HG02938 (cell line): ENCODE measurements at regions not wholly inside any gene's neighbourhood (a gene's known extent, or its start where the extent isn't known, plus 50 kb on each side); places are given as distances from the start of the nearest gene placed in this dataset.
A peak's percentile ranks its signal among the peaks of the same experiment; 100 is the strongest.

ENCODE experiments used
- ATAC-seq: cut with Tn5 transposase; IDR thresholded peaks from one replicate; pipeline ENCODE4 v1.9.1; 2021; ENCODE audit warnings: mild to moderate bottlenecking, moderate library complexity; ENCODE audit not compliant: unreplicated experiment

- ATAC-seq: no peak
Observed at GRCh38 chr3:28645149-28645548, 296.5 kb upstream of the AZI2 start.

GRCh38 chr3:28646435-28646834 is 297.8 kb upstream of the AZI2 start:
- no peak for ATAC-seq

- ATAC-seq: no peak
Observed at GRCh38 chr3:28649266-28649665, 300.6 kb upstream of the AZI2 start.

- no peak for ATAC-seq
Observed at GRCh38 chr3:28651159-28651558, 302.5 kb upstream of the AZI2 start.

GRCh38 chr3:28664123-28664522 is 315.5 kb upstream of the AZI2 start:
- no peak for ATAC-seq

- ATAC-seq: peak; percentile 95
Observed at GRCh38 chr3:28667646-28668621, 319.3 kb upstream of the AZI2 start.

- ATAC-seq: no peak
Observed at GRCh38 chr3:28669870-28670269, 321.2 kb upstream of the AZI2 start.

- ATAC-seq: no peak
Observed at GRCh38 chr3:28672406-28672805, 323.8 kb upstream of the AZI2 start.

GRCh38 chr3:28673446-28673845 is 324.8 kb upstream of the AZI2 start:
- ATAC-seq: no peak

- no peak for ATAC-seq
Observed at GRCh38 chr3:28674212-28674611, 325.6 kb upstream of the AZI2 start.

- ATAC-seq: no peak
Observed at GRCh38 chr3:28677581-28677980, 329.0 kb upstream of the AZI2 start.

- ATAC-seq: no peak
Observed at GRCh38 chr3:28678086-28678485, 329.5 kb upstream of the AZI2 start.

- no peak for ATAC-seq
Observed at GRCh38 chr3:28680050-28680449, 331.4 kb upstream of the AZI2 start.

GRCh38 chr3:28682121-28682520 is 333.5 kb upstream of the AZI2 start:
- no peak for ATAC-seq

GRCh38 chr3:28690176-28690575 is 341.6 kb upstream of the AZI2 start:
- no peak for ATAC-seq

- no peak for ATAC-seq
Observed at GRCh38 chr3:28698706-28699105, 350.1 kb upstream of the AZI2 start.

- no peak for ATAC-seq
Observed at GRCh38 chr3:28699283-28699682, 350.7 kb upstream of the AZI2 start.

GRCh38 chr3:28700728-28701127 is 352.1 kb upstream of the AZI2 start:
- ATAC-seq: no peak

- no peak for ATAC-seq
Observed at GRCh38 chr3:28703843-28704242, 355.2 kb upstream of the AZI2 start.

- no peak for ATAC-seq
Observed at GRCh38 chr3:28711293-28711692, 362.7 kb upstream of the AZI2 start.

- ATAC-seq: no peak
Observed at GRCh38 chr3:28716939-28717338, 368.3 kb upstream of the AZI2 start.

- no peak for ATAC-seq
Observed at GRCh38 chr3:28718074-28718849, 369.6 kb upstream of the AZI2 start.
